Liver (tissue), 8 donors: ENCODE measurements at regions not wholly inside any gene's neighbourhood (a gene's known extent, or its start where the extent isn't known, plus 50 kb on each side); places are given as distances from the start of the nearest gene placed in this dataset.

Experiments used
- DNase-seq: peaks from one replicate; pipeline ENCODE4 v3.0.0-alpha.2; 2017; ENCODE audit warnings: low spot score
- H3K27ac ChIP-seq, 2 donors: one replicate each; pipeline ENCODE4 v1.7.0; 2013; ENCODE audit warnings: inconsistent platforms in 2 of 2, low read length in 2 of 2, control low read depth in 1 of 2, low read depth in 1 of 2, mild to moderate bottlenecking in 1 of 2
- H3K27me3 ChIP-seq, 4 donors: one replicate each; pipeline versions ENCODE4 v1.6.1 to v1.7.0; 2013; ENCODE audit warnings: low read length in 3 of 4, inconsistent platforms in 1 of 4, mild to moderate bottlenecking in 1 of 4, moderate library complexity in 1 of 4; ENCODE audit not compliant: control insufficient read depth in 4 of 4, insufficient read depth in 4 of 4
- H3K36me3 ChIP-seq, 4 donors: one replicate each; pipeline versions ENCODE4 v1.6.1 to v1.7.0; 2013; ENCODE audit warnings: low read length in 3 of 4, mild to moderate bottlenecking in 3 of 4, low read depth in 1 of 4, moderate library complexity in 1 of 4; ENCODE audit not compliant: control insufficient read depth in 4 of 4, insufficient read depth in 3 of 4
- H3K4me1 ChIP-seq, 4 donors: one replicate each; pipeline versions ENCODE4 v1.6.1 to v1.7.0; 2013; ENCODE audit warnings: low read length in 3 of 4, mild to moderate bottlenecking in 3 of 4, moderate library complexity in 1 of 4; ENCODE audit not compliant: control insufficient read depth in 4 of 4, insufficient read depth in 4 of 4
- H3K4me3 ChIP-seq, 3 donors: one replicate each; pipeline versions ENCODE4 v1.6.1 to v1.7.0; 2013; ENCODE audit warnings: low read length in 3 of 3, control low read depth in 1 of 3, low read depth in 1 of 3, mild to moderate bottlenecking in 1 of 3
- H3K9ac ChIP-seq, 2 donors: one replicate each; pipeline ENCODE4 v1.7.0; 2013; ENCODE audit warnings: low read length in 2 of 2, mild to moderate bottlenecking in 2 of 2, moderate library complexity in 2 of 2, control low read depth in 1 of 2, low read depth in 1 of 2
- H3K9me3 ChIP-seq, 4 donors: one replicate each; pipeline versions ENCODE4 v1.6.1 to v1.7.0; 2013; ENCODE audit warnings: low read length in 3 of 4; ENCODE audit not compliant: control insufficient read depth in 4 of 4
- CTCF ChIP-seq: fragments of 150-350 bp; IDR thresholded peaks from 2 replicates; pipeline ENCODE4 v1.5.1; 2017; ENCODE audit warnings: improper control_type of control experiment, low read depth, low read length; ENCODE audit not compliant: missing input control
- EGR1 ChIP-seq, 2 donors: IDR thresholded peaks; 2 replicates each; pipeline ENCODE4 v1.6.1; 2016 to 2018; ENCODE audit warnings: antibody characterized with exemption in 2 of 2, low read depth in 2 of 2
- FOXA2 ChIP-seq: IDR thresholded peaks from 2 replicates; pipeline ENCODE4 v1.6.1; 2016; ENCODE audit warnings: antibody characterized with exemption
- GABPA ChIP-seq, 2 donors: IDR thresholded peaks in 1 of 2; conservative IDR thresholded peaks in 1 of 2; 2 replicates each; pipeline ENCODE4 v1.6.1; 2016; ENCODE audit warnings: antibody characterized with exemption in 2 of 2, mild to moderate bottlenecking in 1 of 2, moderate library complexity in 1 of 2
- HNF4G ChIP-seq: IDR thresholded peaks from 2 replicates; pipeline ENCODE4 v1.6.1; 2016; ENCODE audit warnings: antibody characterized with exemption
- JUND ChIP-seq, 2 donors: IDR thresholded peaks; 2 replicates each; pipeline ENCODE4 v1.6.1; 2016; ENCODE audit warnings: antibody characterized with exemption in 2 of 2
- NR2F2 ChIP-seq: IDR thresholded peaks from 2 replicates; pipeline ENCODE4 v1.6.1; 2016; ENCODE audit warnings: antibody characterized with exemption
- RAD21 ChIP-seq, 2 donors: IDR thresholded peaks; 2 replicates each; pipeline ENCODE4 v1.6.1; 2016; ENCODE audit warnings: antibody characterized with exemption in 2 of 2, mild to moderate bottlenecking in 2 of 2
- REST ChIP-seq: IDR thresholded peaks from 2 replicates; pipeline ENCODE4 v1.6.1; 2016; ENCODE audit warnings: antibody characterized with exemption, mild to moderate bottlenecking
- RXRA ChIP-seq, 2 donors: IDR thresholded peaks; 2 replicates each; pipeline ENCODE4 v1.6.1; 2017 to 2018; ENCODE audit warnings: antibody characterized with exemption in 2 of 2, mild to moderate bottlenecking in 1 of 2
- SP1 ChIP-seq: IDR thresholded peaks from 2 replicates; pipeline ENCODE4 v1.6.1; 2018; ENCODE audit warnings: antibody characterized with exemption, mild to moderate bottlenecking
- TAF1 ChIP-seq: conservative IDR thresholded peaks from 2 replicates; pipeline ENCODE4 v1.6.1; 2016; ENCODE audit warnings: antibody characterized with exemption, mild to moderate bottlenecking
- YY1 ChIP-seq: IDR thresholded peaks from 2 replicates; pipeline ENCODE4 v1.6.1; 2016; ENCODE audit warnings: antibody characterized with exemption, mild to moderate bottlenecking
- WGBS: extraction: QIAGEN DNeasy Blood & Tissue Kit; methylation state at CpG from one replicate; pipeline ENCODE4 v1.1.7; 2013; 5-methylcytosine and 5-hydroxymethylcytosine counted together
- TF ChIP-seq, protein P1 (sequence below): IDR thresholded peaks from 2 replicates; pipeline ENCODE4 v1.6.1; 2016; ENCODE audit warnings: antibody characterized with exemption
- donor health status: healthy.
- donor health status: healthy.
- donor health status: healthy.
- donor health status: healthy.
- donor health status: healthy.

GRCh38 chr2:150222942-150223341 is 264.5 kb downstream of the RND3 start:
- H3K4me1 ChIP-seq, result no peaks in the 10 kb centered on the region
- no peaks in the 10 kb centered on the region for H3K27me3 ChIP-seq
- 97% methylated on average over 5 of the region's 5 CpGs for WGBS
- H3K9ac ChIP-seq, result no peak overlapping the region
- H3K9me3 ChIP-seq, result no peaks in the 10 kb centered on the region
- H3K4me3 ChIP-seq, result no peak overlapping the region
- TF ChIP-seq, protein P1, sequence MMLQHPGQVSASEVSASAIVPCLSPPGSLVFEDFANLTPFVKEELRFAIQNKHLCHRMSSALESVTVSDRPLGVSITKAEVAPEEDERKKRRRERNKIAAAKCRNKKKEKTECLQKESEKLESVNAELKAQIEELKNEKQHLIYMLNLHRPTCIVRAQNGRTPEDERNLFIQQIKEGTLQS, result no peak
- TF ChIP-seq REST, result no peak
- DNase-seq, result no peak
- no peaks in the 10 kb centered on the region for H3K36me3 ChIP-seq
- no peak overlapping the region for H3K27ac ChIP-seq

DNA sequence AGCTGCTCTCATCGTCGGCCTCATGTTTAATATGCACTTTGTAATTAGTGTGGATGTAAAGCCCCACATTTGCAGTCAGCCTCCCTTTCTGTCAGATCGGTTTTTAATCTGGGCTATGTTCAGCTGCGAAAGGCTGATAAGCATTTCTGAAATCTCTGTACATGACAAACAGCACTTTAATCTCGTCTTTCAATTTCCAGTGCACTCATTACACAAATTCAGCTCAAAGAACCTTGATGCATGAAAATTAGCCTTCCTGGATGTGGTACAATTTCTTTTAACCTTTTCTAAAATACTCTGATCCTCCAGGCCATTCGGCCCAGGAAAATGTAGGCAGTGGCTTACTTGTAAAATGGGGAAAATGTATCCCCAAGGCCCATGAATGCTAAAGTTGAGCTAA is 265.1 kb downstream of the RND3 start:
- TF ChIP-seq SP1 (no peak), HNF4G (no peak), EGR1 (IDR thresholded peaks at IDR 0.05; ENCODE audit: low read depth in 2 of 2) (no peak), RXRA (IDR thresholded peaks at IDR 0.05) (no peak), TAF1 (no peak), JUND (IDR thresholded peaks at IDR 0.05) (no peak), GABPA (IDR thresholded peaks at IDR 0.05 in 1 of 2, conservative IDR thresholded peaks at IDR 0.05 in 1 of 2) (no peak), NR2F2 (no peak), YY1 (no peak), REST (no peak), RAD21 (IDR thresholded peaks at IDR 0.05) (no peak), FOXA2 (no peak), CTCF (no peak)
- H3K4me3 ChIP-seq, result no peak overlapping the region
- H3K27me3 ChIP-seq, result no peaks in the 10 kb centered on the region
- no peak overlapping the region for H3K9ac ChIP-seq
- no peak for DNase-seq
- H3K27ac ChIP-seq, result no peak overlapping the region
- H3K9me3 ChIP-seq, result no peaks in the 10 kb centered on the region
- 89% methylated on average over 6 of the region's 6 CpGs for WGBS
- H3K4me1 ChIP-seq, result no peaks in the 10 kb centered on the region
- no peaks in the 10 kb centered on the region for H3K36me3 ChIP-seq
